ENCODE measurements at regions not wholly inside any gene's neighbourhood (a gene's known extent, or its start where the extent isn't known, plus 50 kb on each side); places are given as distances from the start of the nearest gene placed in this dataset.
"Not testable (repeated sequence)": the region's sequence is repeated elsewhere in the genome, so short reads cannot be mapped to it uniquely, and the experiment has no call there.

DNA sequence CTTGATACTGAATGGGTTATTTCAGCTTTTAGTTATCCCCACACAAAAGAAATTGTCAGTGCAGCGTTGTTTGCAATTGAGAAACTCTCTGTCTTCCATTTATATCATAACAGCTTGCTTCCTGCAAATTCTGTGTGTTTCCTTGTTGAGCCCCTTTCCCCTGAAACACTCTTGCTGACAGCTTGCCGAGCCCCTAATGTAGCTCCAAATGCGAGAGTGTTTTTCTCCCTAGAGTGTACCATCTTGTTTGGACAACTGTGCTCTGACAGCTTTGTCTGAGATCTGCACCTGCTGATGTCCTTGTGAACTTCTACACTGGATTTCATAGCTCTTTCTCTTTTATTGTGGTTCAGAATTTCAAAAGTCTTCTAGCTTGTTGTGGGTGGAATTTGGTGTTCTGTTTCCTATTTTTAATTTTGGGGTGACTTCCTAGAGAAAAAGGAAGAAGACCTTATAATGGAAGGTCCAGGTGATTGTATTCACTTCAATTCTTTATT lies 343.5 kb downstream of the PDCD6IP start:
- no peak for ATAC-seq
- H3K9me3 Mint-ChIP-seq, result peaks cover 8% of the 10 kb centered on the region
- peaks cover 6% of the 10 kb centered on the region for H3K36me3 Mint-ChIP-seq
- H3K27ac Mint-ChIP-seq, result no peak overlapping the region
- H3K27me3 Mint-ChIP-seq, result no peaks in the 10 kb centered on the region
- no peaks in the 10 kb centered on the region for H3K4me1 Mint-ChIP-seq
- no peak overlapping the region for H3K4me3 Mint-ChIP-seq

DNA sequence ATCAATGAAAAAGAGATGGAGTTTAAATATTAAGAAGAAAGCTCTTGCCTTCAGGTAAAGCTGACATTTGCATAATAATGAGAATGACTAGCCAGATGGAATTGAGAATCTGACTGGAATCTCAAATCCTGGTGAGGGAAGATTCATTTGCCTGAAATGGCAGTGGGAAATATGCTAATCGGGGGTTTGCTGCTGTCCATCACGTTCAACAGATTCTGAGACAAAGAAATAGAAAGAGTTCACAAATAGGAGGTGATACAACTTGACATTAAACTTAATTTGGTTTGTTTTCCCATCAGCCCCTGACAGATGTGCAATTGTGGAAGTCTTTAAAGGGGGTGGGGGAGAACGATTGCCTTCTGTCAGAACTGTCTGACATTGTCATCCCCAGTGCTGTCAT lies 347.4 kb downstream of the PDCD6IP start:
- no peak for ATAC-seq
- Mint-ChIP-seq H3K27me3 (no peaks in the 10 kb centered on the region), H3K4me1 (no peaks in the 10 kb centered on the region), H3K9me3 (no peaks in the 10 kb centered on the region), H3K4me3 (no peak overlapping the region), H3K27ac (no peak overlapping the region), H3K36me3 (no peaks in the 10 kb centered on the region)

DNA sequence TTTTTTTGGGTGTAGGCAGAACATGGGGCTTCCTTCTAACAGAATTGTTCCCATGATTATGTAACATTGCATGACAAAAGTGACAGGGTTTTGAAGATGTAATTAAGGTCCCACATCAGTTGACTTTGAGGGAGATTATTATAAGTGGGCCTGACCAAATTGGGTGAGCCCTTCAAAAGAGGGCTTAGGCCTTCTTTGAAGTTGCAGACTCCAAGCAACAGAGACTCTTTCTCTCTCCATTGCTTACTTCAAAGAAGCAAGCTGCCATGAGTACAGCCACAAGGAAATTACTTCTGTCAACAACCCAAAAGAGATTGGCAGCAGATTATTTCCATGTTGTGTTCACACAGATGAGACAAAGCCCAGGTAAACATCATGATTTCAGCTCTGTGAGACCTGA lies 348.2 kb downstream of the PDCD6IP start:
- H3K4me1 Mint-ChIP-seq, result no peaks in the 10 kb centered on the region
- no peak overlapping the region for H3K4me3 Mint-ChIP-seq
- H3K27me3 Mint-ChIP-seq, result no peaks in the 10 kb centered on the region

DNA sequence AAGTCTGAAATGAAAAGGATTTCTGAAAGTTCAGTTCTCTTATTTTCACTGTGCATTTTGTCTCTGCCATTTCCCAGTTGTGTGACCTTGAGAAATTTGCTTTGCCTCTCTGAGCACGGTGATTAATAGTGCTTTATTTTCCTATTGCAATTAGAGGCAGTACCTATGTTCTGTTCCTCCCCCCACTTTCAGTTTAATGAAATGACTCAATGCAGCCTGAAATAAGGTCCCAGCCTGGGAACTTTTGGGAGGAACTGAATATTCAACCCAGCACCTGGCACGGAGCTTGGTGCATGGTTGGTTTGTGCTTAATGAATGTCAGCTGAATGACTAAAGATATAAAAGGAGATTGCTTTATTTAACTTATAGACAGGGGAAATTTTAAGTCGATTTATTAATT lies 352.6 kb downstream of the PDCD6IP start:
- no peak overlapping the region for H3K27ac Mint-ChIP-seq
- no peaks in the 10 kb centered on the region for H3K27me3 Mint-ChIP-seq
- no peaks in the 10 kb centered on the region for H3K4me1 Mint-ChIP-seq
- no peak overlapping the region for H3K4me3 Mint-ChIP-seq
- no peak for ATAC-seq
- H3K9me3 Mint-ChIP-seq, result no peaks in the 10 kb centered on the region
- H3K36me3 Mint-ChIP-seq, result no peaks in the 10 kb centered on the region

More for the DNA sequence above, 348.2 kb downstream of the PDCD6IP start:
- no peak overlapping the region for H3K27ac Mint-ChIP-seq
- no peaks in the 10 kb centered on the region for H3K36me3 Mint-ChIP-seq
- H3K9me3 Mint-ChIP-seq, result no peaks in the 10 kb centered on the region
- no peak for ATAC-seq

DNA sequence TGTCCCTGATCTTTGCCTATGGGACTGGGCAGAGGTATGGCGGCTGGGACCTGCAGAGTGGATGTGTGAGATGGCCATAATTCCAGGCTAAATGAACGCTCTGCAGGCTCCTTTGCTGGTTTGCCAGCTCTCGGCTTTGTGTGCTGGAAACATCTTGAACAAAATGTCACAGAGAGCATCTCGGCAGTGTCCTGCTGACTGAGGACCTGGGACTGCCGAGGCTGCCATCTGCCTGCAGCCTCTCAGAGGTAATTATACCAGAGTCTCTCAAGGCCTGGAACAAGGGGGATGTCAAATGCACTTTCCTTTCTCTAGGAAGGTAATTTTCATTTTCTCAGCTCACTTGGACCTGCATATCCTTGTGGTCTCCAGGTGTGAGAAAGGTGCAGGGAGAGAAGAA lies 354.2 kb downstream of the PDCD6IP start:
- Mint-ChIP-seq H3K4me1 (no peaks in the 10 kb centered on the region), H3K9me3 (no peaks in the 10 kb centered on the region), H3K27ac (no peak overlapping the region), H3K27me3 (no peaks in the 10 kb centered on the region), H3K36me3 (no peaks in the 10 kb centered on the region), H3K4me3 (no peak overlapping the region)
- ATAC-seq, result no peak

DNA sequence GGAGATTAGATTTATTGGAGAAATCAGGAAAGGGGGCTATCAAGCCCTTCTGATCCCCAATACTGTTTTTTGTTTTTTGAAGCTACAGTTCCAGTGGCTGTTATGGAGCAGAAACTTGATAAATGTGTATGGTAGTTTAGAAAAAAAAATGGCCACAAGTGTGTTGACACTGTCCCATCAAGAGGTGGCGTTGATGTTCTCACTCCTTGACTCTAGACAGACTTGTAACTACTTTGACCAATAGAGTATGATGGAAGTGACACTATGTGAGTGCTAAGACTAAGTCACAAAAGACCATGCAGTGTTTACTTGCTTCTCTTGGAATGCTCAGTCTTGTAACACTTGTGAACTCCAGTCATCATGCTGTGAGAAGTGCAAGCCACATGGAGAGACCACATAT lies 356.7 kb downstream of the PDCD6IP start:
- Mint-ChIP-seq H3K36me3 (no peaks in the 10 kb centered on the region), H3K27me3 (no peaks in the 10 kb centered on the region), H3K4me3 (no peak overlapping the region), H3K4me1 (no peaks in the 10 kb centered on the region), H3K27ac (no peak overlapping the region), H3K9me3 (no peaks in the 10 kb centered on the region)
- peak; percentile 20 for ATAC-seq

DNA sequence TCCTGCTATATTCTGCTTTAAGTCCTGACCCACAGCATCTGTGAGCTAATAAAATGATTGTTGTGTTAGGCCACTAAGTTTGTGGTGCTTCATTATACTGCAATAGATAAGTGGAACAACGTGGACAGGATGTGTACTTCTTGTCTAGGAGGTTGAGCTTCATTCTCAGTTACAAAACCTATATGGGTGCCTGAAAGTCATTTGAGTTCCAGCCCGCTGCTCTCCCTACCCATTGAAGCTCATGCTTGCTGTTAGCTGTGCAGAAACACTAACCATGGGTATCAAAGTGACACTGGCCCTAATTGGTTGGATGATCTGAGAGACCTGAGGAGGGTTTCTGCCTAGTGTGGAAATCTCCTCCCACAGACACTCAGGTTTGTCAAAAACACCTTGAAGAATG lies 357.2 kb downstream of the PDCD6IP start:
- H3K4me3 Mint-ChIP-seq, result no peak overlapping the region
- no peaks in the 10 kb centered on the region for H3K4me1 Mint-ChIP-seq
- H3K27ac Mint-ChIP-seq, result no peak overlapping the region
- no peaks in the 10 kb centered on the region for H3K27me3 Mint-ChIP-seq
- peak; percentile 24 for ATAC-seq
- no peaks in the 10 kb centered on the region for H3K9me3 Mint-ChIP-seq
- H3K36me3 Mint-ChIP-seq, result no peaks in the 10 kb centered on the region

DNA sequence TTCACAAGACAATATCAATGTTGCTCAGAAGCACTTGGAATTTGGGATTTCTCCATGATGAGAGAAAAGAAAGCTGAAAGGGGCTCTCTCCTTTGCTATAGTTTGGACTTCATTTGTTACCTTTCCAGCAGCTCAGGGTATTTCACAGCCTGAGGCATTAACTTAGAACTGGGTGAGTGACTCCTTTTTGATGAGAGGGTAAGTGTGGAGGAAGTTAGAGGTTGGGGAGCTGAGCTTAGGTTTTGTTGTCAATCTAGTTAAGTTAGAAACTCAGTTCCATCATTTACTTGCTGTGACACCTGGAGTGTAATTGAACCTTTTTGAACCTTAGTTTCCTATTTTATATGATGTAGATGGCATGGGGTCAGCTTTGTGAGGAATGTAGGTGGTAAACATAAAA lies 359.1 kb downstream of the PDCD6IP start:
- Mint-ChIP-seq H3K36me3 (no peaks in the 10 kb centered on the region), H3K4me3 (no peak overlapping the region), H3K27ac (no peak overlapping the region), H3K27me3 (peaks cover 5% of the 10 kb centered on the region), H3K4me1 (no peaks in the 10 kb centered on the region), H3K9me3 (no peaks in the 10 kb centered on the region)
- ATAC-seq, result no peak

DNA sequence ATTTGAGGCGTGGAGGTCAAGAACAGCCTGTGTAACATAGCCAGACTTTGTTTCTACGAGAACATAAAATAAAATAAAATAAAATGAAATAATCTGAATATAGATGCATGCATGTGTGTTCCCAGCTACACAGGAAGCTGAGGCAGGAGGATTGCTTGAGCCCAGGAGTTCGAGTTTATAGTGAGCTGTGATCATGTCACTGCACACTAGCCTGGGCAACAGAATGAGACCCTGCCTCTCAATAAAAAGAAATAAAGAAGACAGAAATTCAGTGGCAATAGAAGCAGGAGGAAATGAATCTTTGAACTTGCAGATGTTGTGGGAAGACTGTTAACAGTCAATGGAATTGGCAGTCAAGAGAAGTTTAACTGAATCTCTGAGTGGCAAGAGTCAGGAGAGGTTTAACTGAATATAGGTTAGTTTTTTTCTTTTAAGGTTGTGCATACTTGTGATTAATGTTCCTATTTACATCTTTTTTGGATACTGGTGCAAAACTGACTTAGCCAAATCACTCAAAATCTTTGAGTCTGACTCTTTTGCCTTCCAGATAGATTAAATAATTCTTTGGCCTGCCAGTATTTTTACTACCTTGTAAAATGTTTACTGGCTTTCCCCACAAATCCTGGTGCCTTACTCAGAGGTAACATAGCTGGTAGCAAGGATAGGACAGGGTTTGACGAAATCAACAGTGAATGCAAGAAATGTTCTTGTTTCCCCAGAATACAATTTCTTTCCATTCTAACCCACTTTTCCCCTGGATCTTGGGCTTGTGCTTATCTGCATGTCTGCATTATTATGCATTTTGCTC lies 361.4 kb downstream of the PDCD6IP start:
- H3K4me1 Mint-ChIP-seq, result no peaks in the 10 kb centered on the region
- no peak for ATAC-seq
- H3K9me3 Mint-ChIP-seq, result peaks cover 3% of the 10 kb centered on the region
- H3K27ac Mint-ChIP-seq, result no peak overlapping the region
- no peak overlapping the region for H3K4me3 Mint-ChIP-seq
- H3K27me3 Mint-ChIP-seq, result peaks cover 7% of the 10 kb centered on the region
- H3K36me3 Mint-ChIP-seq, result no peaks in the 10 kb centered on the region

DNA sequence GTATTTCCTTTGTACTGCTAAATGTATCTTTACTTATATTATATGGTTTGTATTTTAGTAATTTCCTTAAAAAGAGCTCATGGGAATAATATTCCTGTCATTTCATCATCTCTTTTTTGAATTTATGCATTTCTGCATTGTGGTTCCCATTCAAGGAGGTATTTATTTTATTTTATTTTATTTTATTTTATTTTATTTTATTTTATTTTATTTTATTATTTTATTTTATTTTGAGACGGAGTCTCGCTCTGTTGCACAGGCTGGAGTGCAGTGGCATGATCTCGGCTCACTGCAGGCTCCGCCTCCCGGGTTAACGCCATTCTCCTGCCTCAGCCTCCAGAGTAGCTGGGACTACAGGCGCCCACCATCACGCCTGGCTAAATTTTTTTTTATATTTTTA lies 371.2 kb downstream of the PDCD6IP start:
- H3K9me3 Mint-ChIP-seq, ATAC-seq, H3K27ac Mint-ChIP-seq, H3K27me3 Mint-ChIP-seq, H3K4me3 Mint-ChIP-seq, H3K36me3 Mint-ChIP-seq, H3K4me1 Mint-ChIP-seq: not testable (repeated sequence)

DNA sequence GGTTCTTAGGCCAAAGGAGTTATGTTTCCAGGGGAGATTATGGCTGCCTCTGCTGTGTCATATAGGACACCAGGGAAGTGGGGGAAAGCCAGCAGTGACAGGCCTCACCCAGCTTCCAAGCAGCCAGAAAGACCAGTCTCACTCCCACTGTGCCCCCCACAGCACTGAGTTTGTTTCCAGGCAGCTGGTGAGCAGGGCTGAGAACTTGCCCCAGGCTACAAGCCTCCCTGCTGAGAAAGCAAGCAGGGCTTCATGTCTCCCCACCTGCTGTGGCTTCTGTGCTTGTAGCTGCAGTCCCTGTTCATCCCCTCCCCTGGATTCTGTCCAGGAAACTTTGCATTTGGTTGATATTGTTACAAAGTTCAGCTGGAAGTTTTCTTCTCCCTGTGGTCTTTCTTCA lies 376.3 kb downstream of the PDCD6IP start:
- ATAC-seq, result no peak
- no peaks in the 10 kb centered on the region for H3K4me1 Mint-ChIP-seq
- peaks cover 7% of the 10 kb centered on the region for H3K9me3 Mint-ChIP-seq
- H3K27ac Mint-ChIP-seq, result no peak overlapping the region
- no peaks in the 10 kb centered on the region for H3K36me3 Mint-ChIP-seq
- no peaks in the 10 kb centered on the region for H3K27me3 Mint-ChIP-seq
- no peak overlapping the region for H3K4me3 Mint-ChIP-seq

DNA sequence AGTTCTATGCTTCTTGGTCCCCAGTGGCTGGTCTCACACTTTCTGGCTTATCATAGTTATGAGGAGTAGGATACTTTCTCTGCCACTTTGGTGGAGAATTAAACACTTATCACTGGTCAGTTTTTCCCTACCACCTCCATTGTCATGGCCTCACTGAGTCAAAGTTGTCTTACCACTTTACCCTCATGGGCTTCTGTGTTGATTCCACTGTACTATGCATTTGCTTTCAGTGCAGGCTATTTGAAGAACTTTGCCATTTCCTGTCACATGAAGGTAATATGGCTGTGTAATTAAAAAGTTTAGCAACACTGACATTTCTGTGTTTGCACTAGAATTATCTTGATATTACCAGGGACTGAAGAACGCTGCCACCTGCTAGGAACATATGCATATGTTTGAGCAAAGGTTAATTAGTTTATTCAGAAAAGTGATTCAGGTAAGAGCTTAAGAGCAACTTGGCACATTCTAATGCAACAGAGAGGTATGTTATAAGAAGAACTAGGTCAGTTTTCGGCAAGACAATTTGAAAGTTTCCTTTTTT lies 377.3 kb downstream of the PDCD6IP start:
- Mint-ChIP-seq H3K4me1 (no peaks in the 10 kb centered on the region), H3K9me3 (peaks cover 7% of the 10 kb centered on the region), H3K36me3 (no peaks in the 10 kb centered on the region), H3K27me3 (no peaks in the 10 kb centered on the region), H3K4me3 (no peak overlapping the region), H3K27ac (no peak overlapping the region)
- no peak for ATAC-seq

DNA sequence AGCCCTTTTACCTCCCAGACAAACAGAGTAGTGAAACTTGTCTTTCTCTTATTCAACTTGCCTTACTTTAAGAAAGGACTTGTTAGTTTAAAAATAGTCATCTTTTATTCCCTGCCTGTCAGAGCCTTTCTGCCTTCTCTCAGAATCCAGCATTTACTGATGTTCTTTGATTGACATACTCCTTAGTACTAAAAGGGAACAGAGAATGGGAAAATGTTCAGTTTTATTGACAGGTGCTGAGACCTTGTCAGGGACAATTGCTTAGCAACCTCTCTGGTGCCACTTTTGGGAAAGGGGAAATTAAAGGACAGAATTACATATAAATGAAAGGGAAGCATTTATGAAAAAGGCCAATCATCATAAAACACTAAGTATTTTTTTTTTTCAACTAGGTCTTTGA lies 378.3 kb downstream of the PDCD6IP start:
- no peaks in the 10 kb centered on the region for H3K4me1 Mint-ChIP-seq

DNA sequence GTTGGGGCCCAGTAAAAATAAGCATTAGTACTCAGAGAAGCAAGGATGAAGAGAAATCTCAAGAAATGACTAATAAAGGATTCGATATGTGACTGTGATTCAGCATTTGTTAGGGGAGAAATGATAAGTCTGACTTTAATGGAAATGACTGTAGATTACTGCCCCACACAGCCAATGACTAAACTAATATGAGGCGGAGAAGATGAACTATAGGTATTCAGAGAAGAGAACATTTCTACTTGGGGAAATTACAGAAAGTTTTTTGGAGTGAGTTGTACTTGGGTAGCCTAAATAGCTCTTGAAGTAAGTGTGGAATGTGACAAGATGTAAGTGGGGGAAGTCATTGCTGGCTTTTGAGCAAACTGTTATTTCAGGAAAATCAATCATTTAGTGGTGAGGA lies 380.0 kb downstream of the PDCD6IP start:
- Mint-ChIP-seq H3K27me3 (no peaks in the 10 kb centered on the region), H3K4me3 (no peak overlapping the region), H3K4me1 (no peaks in the 10 kb centered on the region), H3K27ac (no peak overlapping the region), H3K36me3 (no peaks in the 10 kb centered on the region), H3K9me3 (peaks cover 5% of the 10 kb centered on the region)
- ATAC-seq, result no peak

More for the DNA sequence above, 378.3 kb downstream of the PDCD6IP start:
- Mint-ChIP-seq H3K4me3 (no peak overlapping the region), H3K27me3 (no peaks in the 10 kb centered on the region), H3K27ac (no peak overlapping the region), H3K9me3 (peaks cover 7% of the 10 kb centered on the region), H3K36me3 (no peaks in the 10 kb centered on the region)
- ATAC-seq, result no peak

DNA sequence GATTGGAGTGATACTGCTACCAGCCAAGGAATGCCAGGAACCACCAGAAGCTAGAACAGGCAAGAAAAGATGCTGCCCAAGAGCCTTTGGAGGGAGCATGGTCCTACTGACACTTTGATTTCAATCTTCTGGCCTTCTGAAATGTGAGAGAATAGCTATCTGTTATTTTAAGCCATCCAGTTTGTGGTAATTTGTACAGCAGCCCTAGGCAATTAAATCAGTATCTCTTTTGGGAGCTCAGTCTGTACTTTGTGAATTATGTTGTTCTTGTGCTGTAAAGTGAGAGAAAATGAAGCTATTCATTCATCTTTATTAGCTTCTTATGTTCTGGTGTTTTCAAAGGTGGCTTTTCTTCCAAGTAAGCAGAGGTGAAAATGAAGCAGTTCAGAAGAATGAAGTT lies 381.3 kb downstream of the PDCD6IP start:
- Mint-ChIP-seq H3K4me1 (peaks cover 6% of the 10 kb centered on the region), H3K9me3 (no peaks in the 10 kb centered on the region), H3K27ac (no peak overlapping the region), H3K27me3 (no peaks in the 10 kb centered on the region), H3K4me3 (no peak overlapping the region), H3K36me3 (no peaks in the 10 kb centered on the region)
- ATAC-seq, result no peak

DNA sequence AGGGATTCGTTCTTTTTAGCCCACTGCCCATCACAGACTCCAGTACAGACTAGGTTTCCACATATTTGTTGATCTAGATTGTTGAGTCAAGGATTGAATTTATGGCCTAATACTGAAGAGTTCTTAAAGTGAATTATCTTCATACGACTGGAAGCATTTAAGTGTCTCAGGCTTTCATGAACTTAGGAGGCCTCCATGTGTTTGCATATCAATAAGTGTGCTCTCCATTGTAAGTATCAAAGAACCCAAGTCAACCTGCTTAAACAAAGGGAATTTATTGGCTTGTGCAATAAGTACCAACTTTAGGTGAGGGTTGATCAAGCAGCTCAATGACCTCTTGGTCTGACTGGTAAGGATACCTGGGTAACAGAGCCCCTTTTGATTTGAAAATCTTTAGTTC lies 382.1 kb downstream of the PDCD6IP start:
- Mint-ChIP-seq H3K4me3 (no peak overlapping the region), H3K4me1 (peaks cover 14% of the 10 kb centered on the region), H3K36me3 (no peaks in the 10 kb centered on the region), H3K27ac (no peak overlapping the region), H3K27me3 (no peaks in the 10 kb centered on the region), H3K9me3 (no peaks in the 10 kb centered on the region)
- ATAC-seq, result no peak
